GM23338 (cell line): ENCODE measurements at regions not wholly inside any gene's neighbourhood (a gene's known extent, or its start where the extent isn't known, plus 50 kb on each side); places are given as distances from the start of the nearest gene placed in this dataset.

Source experiments
- ATAC-seq: fragments of 200-7000 bp; cut with Tn5 transposase; 3 replicates; pipeline ENCODE4 v1.9.1; 2020
- DNase-seq: peaks from one replicate; pipeline ENCODE4 v3.0.0-alpha.2; 2015; ENCODE audit warnings: low spot score
- H2AFZ ChIP-seq: fragments of 200-600 bp; sonication (generic); 2 replicates; pipeline ENCODE4 v1.8.0; 2016; ENCODE audit warnings: antibody characterized with exemption, mild to moderate bottlenecking, moderate library complexity
- H3F3A ChIP-seq: fragments of 200-600 bp; sonication (generic); replicated peaks from 2 replicates; pipeline ENCODE4 v1.8.0; 2017; ENCODE audit warnings: antibody characterized with exemption, mixed run types, low read depth
- H3K27ac ChIP-seq: fragments of 200-600 bp; sonication (generic); 2 replicates; pipeline ENCODE4 v1.6.1; 2016; ENCODE audit warnings: low read depth
- H3K27me3 ChIP-seq: fragments of 200-600 bp; sonication (generic); 2 replicates; pipeline ENCODE4 v1.8.0; 2016; ENCODE audit warnings: mild to moderate bottlenecking, mixed run types, moderate library complexity; ENCODE audit not compliant: insufficient read depth
- H3K36me3 ChIP-seq: fragments of 200-600 bp; sonication (generic); 2 replicates; pipeline ENCODE4 v1.8.0; 2016; ENCODE audit warnings: mild to moderate bottlenecking; ENCODE audit not compliant: insufficient read depth
- H3K4me1 ChIP-seq: fragments of 200-600 bp; sonication (generic); 2 replicates; pipeline ENCODE4 v1.8.0; 2016; ENCODE audit warnings: mild to moderate bottlenecking, moderate library complexity; ENCODE audit not compliant: insufficient read depth
- H3K4me2 ChIP-seq: fragments of 200-600 bp; sonication (generic); 2 replicates; pipeline ENCODE4 v1.7.1; 2017; ENCODE audit warnings: mixed run types
- H3K4me3 ChIP-seq: fragments of 200-600 bp; sonication (generic); 2 replicates; pipeline ENCODE4 v1.6.1; 2016; ENCODE audit warnings: mixed run types
- H3K79me2 ChIP-seq: fragments of 200-600 bp; sonication (generic); replicated peaks from 2 replicates; pipeline ENCODE4 v1.8.0; 2017; ENCODE audit warnings: mild to moderate bottlenecking; ENCODE audit not compliant: insufficient read depth
- H3K9me2 ChIP-seq: fragments of 200-600 bp; sonication (generic); 2 replicates; pipeline ENCODE4 v1.8.0; 2017; ENCODE audit not compliant: insufficient read depth
- H4K20me1 ChIP-seq: fragments of 200-600 bp; sonication (generic); replicated peaks from 2 replicates; pipeline ENCODE4 v1.8.0; 2017; ENCODE audit warnings: mild to moderate bottlenecking; ENCODE audit not compliant: insufficient read depth
- H3K27ac Mint-ChIP-seq: 2 replicates; pipeline ENCODE4 v1.8.0; 2020; ENCODE audit warnings: inconsistent platforms, mild to moderate bottlenecking, moderate library complexity, mixed read lengths
- H3K27me3 Mint-ChIP-seq: 3 replicates; pipeline ENCODE4 v1.8.0; 2022; ENCODE audit warnings: low read depth, mild to moderate bottlenecking, moderate library complexity, mixed read lengths, inconsistent platforms; ENCODE audit not compliant: insufficient read depth, poor library complexity
- H3K36me3 Mint-ChIP-seq: 3 replicates; pipeline ENCODE4 v1.8.0; 2021; ENCODE audit warnings: low read depth, mild to moderate bottlenecking, inconsistent platforms, moderate library complexity, mixed read lengths
- H3K4me1 Mint-ChIP-seq: 3 replicates; pipeline ENCODE4 v1.8.0; 2020; ENCODE audit warnings: mild to moderate bottlenecking, inconsistent platforms, mixed read lengths
- H3K4me3 Mint-ChIP-seq: 3 replicates; pipeline ENCODE4 v1.8.0; 2021; ENCODE audit warnings: moderate library complexity, mild to moderate bottlenecking, inconsistent platforms, mixed read lengths
- H3K9me3 Mint-ChIP-seq: 3 replicates; pipeline ENCODE4 v1.8.0; 2020; ENCODE audit warnings: moderate library complexity, mild to moderate bottlenecking, inconsistent platforms, mixed read lengths
- CREB1 ChIP-seq: fragments of 250-450 bp; sonication (Bioruptor Pico); IDR thresholded peaks from 2 replicates; pipeline ENCODE4 v1.5.0; 2020; ENCODE audit warnings: low read depth, mild to moderate bottlenecking, moderate library complexity
- CTCF ChIP-seq, 2 experiments: fragments of 200-600 bp in 1 of 2; sonication (generic) in 1 of 2; conservative IDR thresholded peaks; 2 replicates each; pipeline versions ENCODE4 v1.5.1 to v1.6.1; 2016 to 2017; ENCODE audit warnings: antibody characterized with exemption in 2 of 2, low read depth in 2 of 2, mild to moderate bottlenecking in 2 of 2, moderate library complexity in 1 of 2
- ETS1 ChIP-seq: IDR thresholded peaks from 2 replicates; pipeline ENCODE4 v1.6.1; 2016; ENCODE audit warnings: antibody characterized with exemption
- EZH2 ChIP-seq: fragments of 200-600 bp; sonication (generic); IDR thresholded peaks from one replicate; pipeline ENCODE4 v1.8.0; 2017; ENCODE audit warnings: antibody characterized with exemption, mild to moderate bottlenecking, low read depth; ENCODE audit not compliant: unreplicated experiment
- NANOG ChIP-seq: IDR thresholded peaks from 2 replicates; pipeline ENCODE4 v1.6.1; 2016; ENCODE audit warnings: antibody characterized with exemption, borderline replicate concordance
- POLR2AphosphoS5 ChIP-seq: IDR thresholded peaks from 2 replicates; pipeline ENCODE4 v1.6.1; 2016; ENCODE audit warnings: antibody characterized with exemption, low read depth
- STAT1 ChIP-seq: IDR thresholded peaks from one replicate; pipeline ENCODE4 v1.6.1; 2016; ENCODE audit warnings: antibody characterized with exemption; ENCODE audit not compliant: unreplicated experiment
- ZNF114 ChIP-seq: fragments of 250-450 bp; sonication (Bioruptor Pico); IDR thresholded peaks from 2 replicates; pipeline ENCODE4 v1.5.0; 2020; ENCODE audit warnings: mild to moderate bottlenecking, moderate library complexity
- ZNF331 ChIP-seq: fragments of 250-450 bp; sonication (Bioruptor Pico); IDR thresholded peaks from 2 replicates; pipeline ENCODE4 v1.5.0; 2020; ENCODE audit warnings: low read depth, mild to moderate bottlenecking, moderate library complexity
- ZNF462 ChIP-seq: fragments of 250-450 bp; sonication (Bioruptor Pico); IDR thresholded peaks from 2 replicates; pipeline ENCODE4 v1.5.0; 2020; ENCODE audit warnings: mild to moderate bottlenecking, moderate library complexity

GRCh38 chr13:95494082-95494681 is 58.3 kb upstream of the CLDN10 start:
- H3K27me3 Mint-ChIP-seq = peaks cover 2% of the 10 kb centered on the region
- no peak; the same call in 2 of the 3 replicates for ATAC-seq

GRCh38 chr13:95496485-95496884 is 56.0 kb upstream of the CLDN10 start:
- H3K4me3 Mint-ChIP-seq = no peak overlapping the region
- H3K36me3 ChIP-seq = no peaks in the 10 kb centered on the region
- no peak overlapping the region for H3K27ac Mint-ChIP-seq
- no peaks in the 10 kb centered on the region for H4K20me1 ChIP-seq
- H3K4me3 ChIP-seq = no peak overlapping the region
- peaks cover 6% of the 10 kb centered on the region; the same call in 1 of the 3 replicates for H3K36me3 Mint-ChIP-seq
- H3K9me3 Mint-ChIP-seq = peaks cover 7% of the 10 kb centered on the region
- no peak for DNase-seq
- no peak overlapping the region for H3K27ac ChIP-seq
- H3K4me2 ChIP-seq = no peak overlapping the region
- ATAC-seq = no peak
- H3K9me2 ChIP-seq = no peaks in the 10 kb centered on the region
- peaks cover 5% of the 10 kb centered on the region for H3K27me3 Mint-ChIP-seq
- no peak overlapping the region for H2AFZ ChIP-seq
- H3F3A ChIP-seq = no peaks in the 10 kb centered on the region
- H3K4me1 Mint-ChIP-seq = peaks cover 15% of the 10 kb centered on the region
- H3K79me2 ChIP-seq = no peaks in the 10 kb centered on the region
- no peaks in the 10 kb centered on the region for H3K27me3 ChIP-seq
- peaks cover 5% of the 10 kb centered on the region; the same call in 1 of the 2 replicates for H3K4me1 ChIP-seq
- TF ChIP-seq ZNF462 = no peak
- no peak for TF ChIP-seq EZH2
- no peak for TF ChIP-seq CREB1
- TF ChIP-seq STAT1 = no peak
- TF ChIP-seq ETS1 = no peak
- TF ChIP-seq ZNF114 (CRISPR knock-in tag) = no peak
- TF ChIP-seq POLR2AphosphoS5 = no peak
- TF ChIP-seq ZNF331 (CRISPR knock-in tag) = no peak

More at GRCh38 chr13:95494082-95494681, 58.3 kb upstream of the CLDN10 start:
- Mint-ChIP-seq H3K4me1 (peaks cover 10% of the 10 kb centered on the region; the same call in 2 of the 3 replicates), H3K9me3 (peaks cover 8% of the 10 kb centered on the region; the same call in 2 of the 3 replicates), H3K27ac (no peak overlapping the region), H3K4me3 (no peak overlapping the region), H3K36me3 (no peaks in the 10 kb centered on the region)
- no peak overlapping the region for H3K27ac ChIP-seq
- no peaks in the 10 kb centered on the region for H4K20me1 ChIP-seq
- H2AFZ ChIP-seq = no peak overlapping the region
- no peaks in the 10 kb centered on the region for H3K27me3 ChIP-seq
- peak; percentile 77 for DNase-seq
- H3K36me3 ChIP-seq = no peaks in the 10 kb centered on the region
- 0 out of 2 replicates have a peak, but pooled peaks cover 1% of the 10 kb centered on the region for H3K9me2 ChIP-seq
- no peak overlapping the region for H3K4me2 ChIP-seq
- no peaks in the 10 kb centered on the region for H3F3A ChIP-seq
- no peaks in the 10 kb centered on the region for H3K4me1 ChIP-seq
- peak; percentile 74 to 79 for TF ChIP-seq CTCF (conservative IDR thresholded peaks at IDR 0.05; ENCODE audit: low read depth in 2 of 2)
- TF ChIP-seq NANOG = no peak
- H3K79me2 ChIP-seq = no peaks in the 10 kb centered on the region
- no peak overlapping the region for H3K4me3 ChIP-seq
